ENCODE measurements at regions not wholly inside any gene's neighbourhood (a gene's known extent, or its start where the extent isn't known, plus 50 kb on each side); places are given as distances from the start of the nearest gene placed in this dataset.

GRCh38 chr5:56302027-56302426 is 68.9 kb upstream of the ANKRD55 start:
- TF ChIP-seq EZH2 (IDR thresholded peaks at IDR 0.05; ENCODE audit: low read length, missing control alignments), result no peak
- TF ChIP-seq CTCF (conservative IDR thresholded peaks at IDR 0.05 in 1 of 2, IDR thresholded peaks at IDR 0.05 in 1 of 2; ENCODE audit: low read depth in 1 of 2, low read length in 2 of 2), result no peak
- Histone ChIP-seq H3K27me3 (ENCODE audit: control insufficient read depth, insufficient read depth, low read length) (no peaks in the 10 kb centered on the region), H3K9ac (ENCODE audit: insufficient read depth, low read length) (no peak overlapping the region), H3K4me2 (ENCODE audit: extremely low read depth, insufficient read depth, low read length) (no peak overlapping the region), H3K4me1 (ENCODE audit: control insufficient read depth, extremely low read depth, insufficient read depth, low read length) (no peaks in the 10 kb centered on the region), H4K20me1 (ENCODE audit: control insufficient read depth, extremely low read depth, insufficient read depth, low read length) (no peaks in the 10 kb centered on the region), H3K79me2 (ENCODE audit: control insufficient read depth, insufficient read depth, low read length) (no peaks in the 10 kb centered on the region), H2AFZ (ENCODE audit: low read length) (no peak overlapping the region), H3K9me3 (ENCODE audit: control insufficient read depth, insufficient read depth, low read depth, low read length) (no peaks in the 10 kb centered on the region), H3K36me3 (ENCODE audit: control insufficient read depth, insufficient read depth, low read length) (no peaks in the 10 kb centered on the region), H3K4me3 (replicated peaks in 1 of 4; ENCODE audit: control extremely low read depth in 1 of 4, insufficient read depth in 1 of 4, low read depth in 3 of 4, low read length in 4 of 4) (no peak overlapping the region), H3K27ac (ENCODE audit: insufficient read depth, low read length) (no peak overlapping the region)
- DNase-seq (ENCODE audit: low read depth in 2 of 2), result peak; percentile 24 to 51

GRCh38 chr5:56301069-56301468 is 67.9 kb upstream of the ANKRD55 start:
- H3K4me2 ChIP-seq (ENCODE audit: extremely low read depth, insufficient read depth, low read length), result no peak overlapping the region
- H3K4me1 ChIP-seq (ENCODE audit: control insufficient read depth, extremely low read depth, insufficient read depth, low read length), result no peaks in the 10 kb centered on the region
- no peaks in the 10 kb centered on the region for H4K20me1 ChIP-seq (ENCODE audit: control insufficient read depth, extremely low read depth, insufficient read depth, low read length)
- H2AFZ ChIP-seq (ENCODE audit: low read length), result no peak overlapping the region
- DNase-seq (ENCODE audit: low read depth in 2 of 2), result no peak
- TF ChIP-seq EZH2 (IDR thresholded peaks at IDR 0.05; ENCODE audit: low read length, missing control alignments), result no peak
- no peak for TF ChIP-seq CTCF (conservative IDR thresholded peaks at IDR 0.05 in 1 of 2, IDR thresholded peaks at IDR 0.05 in 1 of 2; ENCODE audit: low read depth in 1 of 2, low read length in 2 of 2)
- H3K9ac ChIP-seq (ENCODE audit: insufficient read depth, low read length), result no peak overlapping the region
- no peaks in the 10 kb centered on the region for H3K9me3 ChIP-seq (ENCODE audit: control insufficient read depth, insufficient read depth, low read depth, low read length)
- no peaks in the 10 kb centered on the region for H3K79me2 ChIP-seq (ENCODE audit: control insufficient read depth, insufficient read depth, low read length)
- no peak overlapping the region for H3K4me3 ChIP-seq (replicated peaks in 1 of 4; ENCODE audit: control extremely low read depth in 1 of 4, insufficient read depth in 1 of 4, low read depth in 3 of 4, low read length in 4 of 4)
- H3K27ac ChIP-seq (ENCODE audit: insufficient read depth, low read length), result no peak overlapping the region
- H3K27me3 ChIP-seq (ENCODE audit: control insufficient read depth, insufficient read depth, low read length), result no peaks in the 10 kb centered on the region
- no peaks in the 10 kb centered on the region for H3K36me3 ChIP-seq (ENCODE audit: control insufficient read depth, insufficient read depth, low read length)

GRCh38 chr5:56299212-56299611 is 66.1 kb upstream of the ANKRD55 start:
- no peak overlapping the region for H2AFZ ChIP-seq (ENCODE audit: low read length)
- no peaks in the 10 kb centered on the region for H3K4me1 ChIP-seq (ENCODE audit: control insufficient read depth, extremely low read depth, insufficient read depth, low read length)

More at GRCh38 chr5:56299212-56299611, 66.1 kb upstream of the ANKRD55 start:
- Histone ChIP-seq H3K4me2 (ENCODE audit: extremely low read depth, insufficient read depth, low read length) (no peak overlapping the region), H3K79me2 (ENCODE audit: control insufficient read depth, insufficient read depth, low read length) (no peaks in the 10 kb centered on the region), H3K27me3 (ENCODE audit: control insufficient read depth, insufficient read depth, low read length) (no peaks in the 10 kb centered on the region), H3K4me3 (replicated peaks in 1 of 4; ENCODE audit: control extremely low read depth in 1 of 4, insufficient read depth in 1 of 4, low read depth in 3 of 4, low read length in 4 of 4) (no peak overlapping the region), H4K20me1 (ENCODE audit: control insufficient read depth, extremely low read depth, insufficient read depth, low read length) (no peaks in the 10 kb centered on the region), H3K36me3 (ENCODE audit: control insufficient read depth, insufficient read depth, low read length) (no peaks in the 10 kb centered on the region), H3K27ac (ENCODE audit: insufficient read depth, low read length) (no peak overlapping the region), H3K9me3 (ENCODE audit: control insufficient read depth, insufficient read depth, low read depth, low read length) (no peaks in the 10 kb centered on the region), H3K9ac (ENCODE audit: insufficient read depth, low read length) (no peak overlapping the region)
- no peak for TF ChIP-seq EZH2 (IDR thresholded peaks at IDR 0.05; ENCODE audit: low read length, missing control alignments)
- TF ChIP-seq CTCF (conservative IDR thresholded peaks at IDR 0.05 in 1 of 2, IDR thresholded peaks at IDR 0.05 in 1 of 2; ENCODE audit: low read depth in 1 of 2, low read length in 2 of 2), result no peak
- DNase-seq (ENCODE audit: low read depth in 2 of 2), result no peak

Data from fibroblast of lung (primary cell).